H9 (cell line): ENCODE measurements at regions not wholly inside any gene's neighbourhood (a gene's known extent, or its start where the extent isn't known, plus 50 kb on each side); places are given as distances from the start of the nearest gene placed in this dataset.

Experiments used
- DNase-seq: peaks from one replicate; pipeline ENCODE4 v3.0.0-alpha.2; 2017
- H2AFZ ChIP-seq: one replicate; pipeline ENCODE4 v1.6.1; 2013; ENCODE audit warnings: mild to moderate bottlenecking, low read length, control low read depth, moderate library complexity
- H2AK5ac ChIP-seq: 2 replicates; pipeline ENCODE4 v1.6.1; 2013; ENCODE audit warnings: low read length, control low read depth, mixed read lengths; ENCODE audit not compliant: insufficient read length
- H2BK120ac ChIP-seq: one replicate; pipeline ENCODE4 v1.6.1; 2013; ENCODE audit warnings: low read depth, mild to moderate bottlenecking, low read length, control low read depth, inconsistent platforms; ENCODE audit not compliant: poor library complexity, severe bottlenecking
- H2BK12ac ChIP-seq: 2 replicates; pipeline ENCODE4 v1.6.1; 2013; ENCODE audit warnings: low read length, control low read depth, mixed read lengths, low read depth; ENCODE audit not compliant: insufficient read length
- H2BK15ac ChIP-seq: 2 replicates; pipeline ENCODE4 v1.6.1; 2013; ENCODE audit warnings: low read depth, low read length, control low read depth
- H2BK20ac ChIP-seq: one replicate; pipeline ENCODE4 v1.6.1; 2013; ENCODE audit warnings: low read depth, mild to moderate bottlenecking, low read length, control low read depth, inconsistent platforms; ENCODE audit not compliant: poor library complexity, severe bottlenecking
- H2BK5ac ChIP-seq: 2 replicates; pipeline ENCODE4 v1.6.1; 2013; ENCODE audit warnings: low read length, control low read depth, mixed read lengths; ENCODE audit not compliant: insufficient read length
- H3K14ac ChIP-seq: 2 replicates; pipeline ENCODE4 v1.6.1; 2013; ENCODE audit warnings: low read length, control low read depth; ENCODE audit not compliant: insufficient read depth
- H3K18ac ChIP-seq: 2 replicates; pipeline ENCODE4 v1.6.1; 2013; ENCODE audit warnings: low read depth, mild to moderate bottlenecking, mixed read lengths, low read length, control low read depth; ENCODE audit not compliant: insufficient read length
- H3K23ac ChIP-seq: 2 replicates; pipeline ENCODE4 v1.6.1; 2013; ENCODE audit warnings: low read length, control low read depth, mixed read lengths, low read depth; ENCODE audit not compliant: insufficient read length
- H3K23me2 ChIP-seq: 2 replicates; pipeline ENCODE4 v1.6.1; 2013; ENCODE audit warnings: low read depth, mild to moderate bottlenecking, mixed read lengths, low read length, control low read depth; ENCODE audit not compliant: insufficient read length, poor library complexity, severe bottlenecking
- H3K27ac ChIP-seq: 2 replicates; pipeline ENCODE4 v1.5.1; 2013; ENCODE audit warnings: low read length, control low read depth, mixed read lengths, low read depth; ENCODE audit not compliant: insufficient read length
- H3K27me3 ChIP-seq: 2 replicates; pipeline ENCODE4 v1.6.1; 2013; ENCODE audit warnings: low read length, control low read depth, inconsistent platforms; ENCODE audit not compliant: insufficient read depth
- H3K4ac ChIP-seq: 2 replicates; pipeline ENCODE4 v1.6.1; 2013; ENCODE audit warnings: low read depth, mild to moderate bottlenecking, control low read depth, inconsistent platforms, low read length, moderate library complexity
- H3K4me1 ChIP-seq: 2 replicates; pipeline ENCODE4 v1.6.1; 2013; ENCODE audit warnings: low read length, control low read depth, inconsistent platforms; ENCODE audit not compliant: insufficient read depth
- H3K4me2 ChIP-seq: 2 replicates; pipeline ENCODE4 v1.6.1; 2013; ENCODE audit warnings: low read length, control low read depth, mixed read lengths; ENCODE audit not compliant: insufficient read length, insufficient read depth
- H3K56ac ChIP-seq: 2 replicates; pipeline ENCODE4 v1.6.1; 2013; ENCODE audit warnings: low read depth, mild to moderate bottlenecking, mixed read lengths, low read length, control low read depth; ENCODE audit not compliant: insufficient read length
- H3K79me1 ChIP-seq: 2 replicates; pipeline ENCODE4 v1.6.1; 2013; ENCODE audit warnings: low read depth, mild to moderate bottlenecking, moderate library complexity, low read length, control low read depth, inconsistent platforms; ENCODE audit not compliant: insufficient read depth, poor library complexity, severe bottlenecking
- H3K79me2 ChIP-seq: 2 replicates; pipeline ENCODE4 v1.6.1; 2013; ENCODE audit warnings: low read length, control low read depth, inconsistent platforms; ENCODE audit not compliant: insufficient read depth
- H3K9ac ChIP-seq: 2 replicates; pipeline ENCODE4 v1.6.1; 2013; ENCODE audit warnings: low read length, control low read depth, mixed read lengths; ENCODE audit not compliant: insufficient read length; ENCODE audit errors: extremely low read depth
- H3K9me3 ChIP-seq: one replicate; pipeline ENCODE4 v1.6.1; 2013; ENCODE audit warnings: low read depth, low read length, inconsistent platforms; ENCODE audit not compliant: control insufficient read depth
- H3T11ph ChIP-seq: one replicate; pipeline ENCODE4 v1.6.1; 2013; ENCODE audit warnings: mild to moderate bottlenecking, low read length, control low read depth, inconsistent platforms
- H4K20me1 ChIP-seq: one replicate; pipeline ENCODE4 v1.6.1; 2013; ENCODE audit not compliant: control insufficient read depth, insufficient read length, insufficient read depth
- H4K5ac ChIP-seq: 2 replicates; pipeline ENCODE4 v1.6.1; 2013; ENCODE audit warnings: low read depth, mild to moderate bottlenecking, mixed read lengths, low read length, control low read depth; ENCODE audit not compliant: insufficient read length
- H4K8ac ChIP-seq: replicated peaks from 2 replicates; pipeline ENCODE4 v1.6.1; 2013; ENCODE audit warnings: low read length, control low read depth, mixed read lengths, low read depth; ENCODE audit not compliant: insufficient read length
- H4K91ac ChIP-seq: 2 replicates; pipeline ENCODE4 v1.6.1; 2013; ENCODE audit warnings: low read depth, mild to moderate bottlenecking, moderate library complexity, mixed read lengths, low read length, control low read depth; ENCODE audit not compliant: insufficient read length
- H3K27ac Mint-ChIP-seq, 3 experiments: 2 replicates in 2 of 3; 3 replicates in 1 of 3; pipeline ENCODE4 v1.8.0; 2020 to 2021; ENCODE audit warnings: mixed read lengths in 3 of 3, mild to moderate bottlenecking in 1 of 3, moderate library complexity in 1 of 3
- H3K27me3 Mint-ChIP-seq: 2 replicates; pipeline ENCODE4 v1.8.0; 2021; ENCODE audit warnings: low read depth, mild to moderate bottlenecking, moderate library complexity, mixed read lengths
- H3K36me3 Mint-ChIP-seq, 3 experiments: 2 replicates in 2 of 3; 3 replicates in 1 of 3; pipeline ENCODE4 v1.8.0; 2020 to 2021; ENCODE audit warnings: low read depth in 3 of 3, mixed read lengths in 3 of 3; ENCODE audit not compliant: insufficient read depth in 1 of 3
- H3K4me1 Mint-ChIP-seq, 2 experiments: 2 replicates each; pipeline ENCODE4 v1.8.0; 2020; ENCODE audit warnings: mixed read lengths in 2 of 2
- H3K4me3 Mint-ChIP-seq, 2 experiments: 2 replicates in 1 of 2; 3 replicates in 1 of 2; pipeline ENCODE4 v1.8.0; 2020 to 2021; ENCODE audit warnings: mild to moderate bottlenecking in 2 of 2, mixed read lengths in 2 of 2, moderate library complexity in 1 of 2
- H3K9me3 Mint-ChIP-seq, 2 experiments: 2 replicates in 1 of 2; 3 replicates in 1 of 2; pipeline ENCODE4 v1.8.0; 2020; ENCODE audit warnings: mild to moderate bottlenecking in 2 of 2, mixed read lengths in 2 of 2, moderate library complexity in 1 of 2
- WGBS: extraction: QIAGEN DNeasy Blood & Tissue Kit; methylation state at CpG from one replicate; pipeline ENCODE4 v1.1.7; 2013; ENCODE audit warnings: missing lambda C conversion rate, low lambda C conversion rate, mixed read lengths; ENCODE audit not compliant: insufficient read length; ENCODE audit errors: extremely low coverage; 5-methylcytosine and 5-hydroxymethylcytosine counted together
- TF ChIP-seq, protein P1 (sequence below): fragments of 200-600 bp; sonication (generic); conservative IDR thresholded peaks from 3 replicates; pipeline ENCODE4 v1.8.0; 2021; ENCODE audit warnings: antibody characterized with exemption, mild to moderate bottlenecking

DNA sequence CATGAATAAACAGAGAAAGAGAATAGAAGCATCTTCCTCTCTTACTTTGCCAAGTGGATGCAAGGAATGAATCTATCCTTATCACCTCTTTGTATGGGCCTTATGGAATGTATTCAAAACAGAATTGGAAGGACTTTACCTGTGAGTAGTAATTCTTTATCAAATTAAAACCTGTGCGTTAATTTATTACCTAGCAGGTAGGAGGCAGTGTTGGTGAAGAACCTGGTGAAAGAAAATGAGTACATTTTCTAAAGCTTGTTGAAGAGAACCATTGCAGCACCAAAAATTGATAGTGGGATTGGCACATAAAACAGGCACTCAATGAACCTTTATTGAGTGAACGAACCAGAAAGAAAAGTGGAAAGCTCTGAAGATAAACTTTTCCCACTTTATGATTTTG, 1302.1 kb upstream of the CELF4 start:
- Histone ChIP-seq H2BK15ac (no peak overlapping the region), H2BK20ac (no peak overlapping the region), H3K18ac (no peak overlapping the region), H2BK12ac (no peak overlapping the region), H3K9ac (no peak overlapping the region), H2BK5ac (no peak overlapping the region), H3K4ac (no peak overlapping the region), H2BK120ac (no peak overlapping the region), H3T11ph (no peak overlapping the region), H3K9me3 (no peaks in the 10 kb centered on the region), H2AK5ac (no peak overlapping the region), H3K23ac (no peak overlapping the region), H4K8ac (no peak overlapping the region), H2AFZ (no peak overlapping the region), H3K27me3 (no peaks in the 10 kb centered on the region), H4K5ac (no peak overlapping the region), H3K4me2 (no peak overlapping the region), H3K23me2 (no peaks in the 10 kb centered on the region), H3K27ac (no peak overlapping the region), H3K4me1 (no peaks in the 10 kb centered on the region), H3K14ac (no peak overlapping the region), H4K91ac (no peak overlapping the region), H4K20me1 (no peaks in the 10 kb centered on the region), H3K79me1 (no peaks in the 10 kb centered on the region), H3K56ac (no peak overlapping the region), H3K79me2 (no peaks in the 10 kb centered on the region)
- Mint-ChIP-seq H3K27me3 (no peaks in the 10 kb centered on the region), H3K9me3 (no peaks in the 10 kb centered on the region), H3K4me3 (no peak overlapping the region), H3K4me1 (peaks cover 2 to 5% of the 10 kb centered on the region in 2 experiments; a peak in 2 of 4 replicates), H3K27ac (no peak overlapping the region), H3K36me3 (no peaks in the 10 kb centered on the region)
- DNase-seq: no peak
- TF ChIP-seq, protein P1, sequence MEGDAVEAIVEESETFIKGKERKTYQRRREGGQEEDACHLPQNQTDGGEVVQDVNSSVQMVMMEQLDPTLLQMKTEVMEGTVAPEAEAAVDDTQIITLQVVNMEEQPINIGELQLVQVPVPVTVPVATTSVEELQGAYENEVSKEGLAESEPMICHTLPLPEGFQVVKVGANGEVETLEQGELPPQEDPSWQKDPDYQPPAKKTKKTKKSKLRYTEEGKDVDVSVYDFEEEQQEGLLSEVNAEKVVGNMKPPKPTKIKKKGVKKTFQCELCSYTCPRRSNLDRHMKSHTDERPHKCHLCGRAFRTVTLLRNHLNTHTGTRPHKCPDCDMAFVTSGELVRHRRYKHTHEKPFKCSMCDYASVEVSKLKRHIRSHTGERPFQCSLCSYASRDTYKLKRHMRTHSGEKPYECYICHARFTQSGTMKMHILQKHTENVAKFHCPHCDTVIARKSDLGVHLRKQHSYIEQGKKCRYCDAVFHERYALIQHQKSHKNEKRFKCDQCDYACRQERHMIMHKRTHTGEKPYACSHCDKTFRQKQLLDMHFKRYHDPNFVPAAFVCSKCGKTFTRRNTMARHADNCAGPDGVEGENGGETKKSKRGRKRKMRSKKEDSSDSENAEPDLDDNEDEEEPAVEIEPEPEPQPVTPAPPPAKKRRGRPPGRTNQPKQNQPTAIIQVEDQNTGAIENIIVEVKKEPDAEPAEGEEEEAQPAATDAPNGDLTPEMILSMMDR: peak; percentile 54
- no CpG with 5 or more reads among the region's 2 CpGs for WGBS
